Uterus (tissue), 3 donors: ENCODE measurements at regions not wholly inside any gene's neighbourhood (a gene's known extent, or its start where the extent isn't known, plus 50 kb on each side); places are given as distances from the start of the nearest gene placed in this dataset.

Experiments used
- DNase-seq, 2 donors: peaks; one replicate each; pipeline ENCODE4 v3.0.0-alpha.2; 2019 to 2020
- H3K27ac ChIP-seq, 2 donors: fragments of 200-600 bp; sonication (generic); 1 replicate in 1 of 2; 2 replicates in 1 of 2; pipeline ENCODE4 v1.5.1; 2016 to 2018
- H3K27me3 ChIP-seq, 2 donors: fragments of 200-600 bp; sonication (generic); one replicate each; pipeline ENCODE4 v1.5.1; 2018 to 2019; ENCODE audit warnings: control low read depth in 1 of 2
- H3K36me3 ChIP-seq, 2 donors: fragments of 200-600 bp; sonication (generic); one replicate each; pipeline ENCODE4 v1.5.1; 2019; ENCODE audit warnings: control low read depth in 1 of 2
- H3K4me1 ChIP-seq, 2 donors: fragments of 200-600 bp; sonication (generic); one replicate each; pipeline ENCODE4 v1.5.1; 2018 to 2019; ENCODE audit warnings: control low read depth in 1 of 2
- H3K4me3 ChIP-seq, 2 donors: fragments of 200-600 bp; sonication (generic); 1 replicate in 1 of 2; 2 replicates in 1 of 2; pipeline ENCODE4 v1.5.1; 2018 to 2019; ENCODE audit warnings: mild to moderate bottlenecking in 1 of 2
- H3K9me3 ChIP-seq, 2 donors: fragments of 200-600 bp; sonication (generic); one replicate each; pipeline ENCODE4 v1.5.1; 2019; ENCODE audit warnings: control low read depth in 1 of 2
- POLR2A ChIP-seq, 2 donors: fragments of 450-650 bp; IDR thresholded peaks; one replicate each; pipeline ENCODE4 v1.6.1; 2016; ENCODE audit warnings: antibody characterized with exemption in 2 of 2, mild to moderate bottlenecking in 1 of 2, moderate library complexity in 1 of 2
- intact Hi-C: fragments of 100-400 bp; cut with DNase I; formaldehyde crosslinking; loops from one replicate; pipeline ENCODE4 v1.15.1; 2023; ENCODE audit warnings: low total_unique reads
- TF ChIP-seq, protein P1 (sequence below), 4 experiments: fragments of 200-600 bp in 2 of 4; fragments of 450-650 bp in 2 of 4; sonication (generic) in 2 of 4; IDR thresholded peaks; one replicate each; pipeline ENCODE4 v1.5.1; 2016 to 2019; ENCODE audit warnings: antibody characterized with exemption in 4 of 4, mild to moderate bottlenecking in 2 of 4, moderate library complexity in 1 of 4
- donor health status: DM: yes; HTN: yes; CAD: no.

DNA sequence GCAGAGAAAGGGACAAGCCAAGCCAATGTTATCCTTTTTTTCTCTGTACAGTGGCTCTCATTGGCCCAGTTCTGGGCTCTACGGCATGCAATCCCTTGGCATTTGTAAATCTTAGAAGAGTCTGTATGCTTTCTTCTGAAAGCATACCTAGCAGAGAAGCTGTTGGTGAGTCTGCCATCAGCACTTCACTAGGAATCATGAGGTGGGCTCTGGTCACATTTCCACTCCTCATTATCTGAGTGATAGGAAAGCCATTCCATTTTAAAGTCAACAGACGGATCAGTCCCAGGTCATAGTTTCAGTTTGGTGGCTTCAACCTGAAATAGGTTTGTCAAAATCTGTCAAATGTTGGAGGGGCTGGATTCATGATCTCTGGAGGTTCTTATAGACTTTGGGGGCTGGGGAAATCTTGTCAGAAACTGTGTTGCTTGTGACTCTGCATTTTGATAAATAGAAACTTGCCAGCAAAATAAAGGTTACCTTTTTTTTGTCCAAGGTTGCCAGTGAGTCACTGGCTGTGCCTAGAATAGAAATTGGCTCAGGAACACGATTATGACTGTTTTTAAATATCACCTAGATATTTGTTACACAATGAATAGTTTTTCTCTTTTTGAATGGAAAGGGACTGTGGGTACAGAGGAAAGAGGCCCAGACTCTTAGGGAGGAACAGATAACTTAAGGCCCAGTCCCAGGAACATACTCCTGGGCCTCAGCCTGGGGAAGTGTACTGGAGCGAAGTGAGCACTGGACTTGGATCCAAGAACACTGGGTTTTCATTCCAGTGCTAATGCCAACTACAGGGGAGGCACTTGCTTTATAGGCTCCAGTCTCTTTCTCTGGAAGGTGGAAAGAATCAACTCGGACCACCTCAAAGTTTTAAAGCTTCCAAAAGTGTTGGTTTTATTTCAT lies 183.1 kb downstream of the NMUR2 start:
- Histone ChIP-seq H3K4me3 (no peak overlapping the region), H3K27me3 (no peaks in the 10 kb centered on the region), H3K9me3 (no peaks in the 10 kb centered on the region), H3K27ac (no peak overlapping the region), H3K4me1 (no peaks in the 10 kb centered on the region), H3K36me3 (no peaks in the 10 kb centered on the region)
- TF ChIP-seq, protein P1, sequence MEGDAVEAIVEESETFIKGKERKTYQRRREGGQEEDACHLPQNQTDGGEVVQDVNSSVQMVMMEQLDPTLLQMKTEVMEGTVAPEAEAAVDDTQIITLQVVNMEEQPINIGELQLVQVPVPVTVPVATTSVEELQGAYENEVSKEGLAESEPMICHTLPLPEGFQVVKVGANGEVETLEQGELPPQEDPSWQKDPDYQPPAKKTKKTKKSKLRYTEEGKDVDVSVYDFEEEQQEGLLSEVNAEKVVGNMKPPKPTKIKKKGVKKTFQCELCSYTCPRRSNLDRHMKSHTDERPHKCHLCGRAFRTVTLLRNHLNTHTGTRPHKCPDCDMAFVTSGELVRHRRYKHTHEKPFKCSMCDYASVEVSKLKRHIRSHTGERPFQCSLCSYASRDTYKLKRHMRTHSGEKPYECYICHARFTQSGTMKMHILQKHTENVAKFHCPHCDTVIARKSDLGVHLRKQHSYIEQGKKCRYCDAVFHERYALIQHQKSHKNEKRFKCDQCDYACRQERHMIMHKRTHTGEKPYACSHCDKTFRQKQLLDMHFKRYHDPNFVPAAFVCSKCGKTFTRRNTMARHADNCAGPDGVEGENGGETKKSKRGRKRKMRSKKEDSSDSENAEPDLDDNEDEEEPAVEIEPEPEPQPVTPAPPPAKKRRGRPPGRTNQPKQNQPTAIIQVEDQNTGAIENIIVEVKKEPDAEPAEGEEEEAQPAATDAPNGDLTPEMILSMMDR (IDR thresholded peaks at IDR 0.05): no peak
- TF ChIP-seq POLR2A (IDR thresholded peaks at IDR 0.05): no peak
- intact Hi-C loops: no loop called here
- no peak for DNase-seq

- intact Hi-C loops: no loop called here
- Histone ChIP-seq H3K4me3 (no peak overlapping the region), H3K4me1 (no peaks in the 10 kb centered on the region), H3K27me3 (no peaks in the 10 kb centered on the region), H3K36me3 (no peaks in the 10 kb centered on the region), H3K27ac (no peak overlapping the region), H3K9me3 (no peaks in the 10 kb centered on the region)
- TF ChIP-seq POLR2A (IDR thresholded peaks at IDR 0.05): no peak
- DNase-seq: no peak
Measured at GRCh38 chr5:152218694-152219093, 186.4 kb downstream of the NMUR2 start.

- Histone ChIP-seq H3K27me3 (no peaks in the 10 kb centered on the region), H3K27ac (no peak overlapping the region), H3K36me3 (no peaks in the 10 kb centered on the region), H3K9me3 (no peaks in the 10 kb centered on the region), H3K4me3 (no peak overlapping the region), H3K4me1 (no peaks in the 10 kb centered on the region)
- no peak for DNase-seq
- no peak for TF ChIP-seq POLR2A (IDR thresholded peaks at IDR 0.05)
- TF ChIP-seq, protein P1 (IDR thresholded peaks at IDR 0.05): no peak
- intact Hi-C loops: no loop called here
Measured at GRCh38 chr5:152205804-152206203, 199.3 kb downstream of the NMUR2 start.

DNA sequence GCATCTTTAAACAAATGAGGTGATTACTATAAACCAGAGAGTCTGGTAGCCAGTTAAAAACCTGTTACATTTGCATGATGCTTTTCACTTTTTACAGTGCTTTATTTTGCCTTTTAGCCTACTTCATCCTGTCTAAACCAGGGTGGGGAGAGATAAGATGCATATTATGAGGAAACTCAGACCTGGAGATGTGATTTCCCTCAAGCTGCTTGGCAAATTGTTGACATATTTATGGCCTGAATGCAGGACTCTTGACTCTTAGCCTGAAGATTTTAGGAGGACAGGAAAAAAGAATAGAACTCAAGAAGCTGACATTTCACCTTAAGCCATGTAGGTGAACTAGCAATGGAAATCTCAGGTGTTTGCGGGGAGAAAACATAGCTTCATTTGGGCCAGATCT lies 202.8 kb downstream of the NMUR2 start:
- TF ChIP-seq, protein P1 (IDR thresholded peaks at IDR 0.05): no peak
- TF ChIP-seq POLR2A (IDR thresholded peaks at IDR 0.05): no peak
- intact Hi-C loops: no loop called here

GRCh38 chr5:152193391-152194107 lies 211.5 kb downstream of the NMUR2 start:
- H3K27me3 ChIP-seq: no peaks in the 10 kb centered on the region
- no peaks in the 10 kb centered on the region for H3K36me3 ChIP-seq
- H3K4me3 ChIP-seq: no peak overlapping the region
- TF ChIP-seq POLR2A (IDR thresholded peaks at IDR 0.05): no peak
- TF ChIP-seq, protein P1 (IDR thresholded peaks at IDR 0.05): no peak
- H3K9me3 ChIP-seq: no peaks in the 10 kb centered on the region
- intact Hi-C loops: no loop called here
- no peak overlapping the region for H3K27ac ChIP-seq
- no peak for DNase-seq
- no peaks in the 10 kb centered on the region for H3K4me1 ChIP-seq

More for the DNA sequence above, 202.8 kb downstream of the NMUR2 start:
- no peaks in the 10 kb centered on the region for H3K27me3 ChIP-seq
- no peaks in the 10 kb centered on the region for H3K4me1 ChIP-seq
- no peak overlapping the region for H3K27ac ChIP-seq
- H3K4me3 ChIP-seq: no peak overlapping the region
- H3K9me3 ChIP-seq: no peaks in the 10 kb centered on the region
- no peak for DNase-seq
- no peaks in the 10 kb centered on the region for H3K36me3 ChIP-seq
